MCF 10A (cell line): ENCODE measurements at regions not wholly inside any gene's neighbourhood (a gene's known extent, or its start where the extent isn't known, plus 50 kb on each side); places are given as distances from the start of the nearest gene placed in this dataset.

Experiments
- BruUV-seq: library from RNA; stranded (reverse); fragments of 400-500 nt; replicated peaks from 2 replicates; lab custom pipeline; 2021; lab: Mats Ljungman, UMichigan
- CTCF ChIA-PET: fragments of 300-600 bp; sonication (Branson Sonifier 250); formaldehyde crosslinking; extraction: SDS; loops from one replicate; lab custom pipeline; 2021; ENCODE audit warnings: antibody characterized with exemption, inconsistent platforms; lab: Yijun Ruan, JAX
- POLR2A ChIA-PET: fragments of 300-600, 350-650 bp; sonication (Branson Sonifier 250); formaldehyde crosslinking; extraction: SDS; loops from one replicate; lab custom pipeline; 2020; ENCODE audit warnings: antibody characterized with exemption, inconsistent platforms; lab: Yijun Ruan, JAX
- DNase-seq: peaks from one replicate; pipeline ENCODE4 v3.0.0-alpha.2; 2018; ENCODE audit not compliant: unreplicated experiment
- H3K27ac Mint-ChIP-seq: one replicate; pipeline ENCODE4 v1.8.0; 2022; ENCODE audit warnings: mild to moderate bottlenecking, low read depth, mixed read lengths; ENCODE audit not compliant: unreplicated experiment
- H3K27me3 Mint-ChIP-seq: one replicate; pipeline ENCODE4 v1.8.0; 2022; ENCODE audit warnings: mixed read lengths; ENCODE audit not compliant: insufficient read depth, unreplicated experiment
- H3K36me3 Mint-ChIP-seq: one replicate; pipeline ENCODE4 v1.8.0; 2022; ENCODE audit warnings: mild to moderate bottlenecking, moderate library complexity, mixed read lengths; ENCODE audit not compliant: insufficient read depth, unreplicated experiment
- H3K4me1 Mint-ChIP-seq: one replicate; pipeline ENCODE4 v1.8.0; 2022; ENCODE audit warnings: mixed read lengths; ENCODE audit not compliant: insufficient read depth, unreplicated experiment
- H3K4me3 Mint-ChIP-seq: one replicate; pipeline ENCODE4 v1.8.0; 2022; ENCODE audit warnings: mild to moderate bottlenecking, moderate library complexity, mixed read lengths; ENCODE audit not compliant: unreplicated experiment
- H3K9me3 Mint-ChIP-seq: one replicate; pipeline ENCODE4 v1.8.0; 2022; ENCODE audit warnings: mixed read lengths; ENCODE audit not compliant: unreplicated experiment
- intact Hi-C: fragments of 100-400 bp; cut with micrococcal nuclease; formaldehyde crosslinking; loops from 2 replicates; pipeline ENCODE4 v1.14.1; 2022
- TF ChIP-seq, protein P1 (sequence below): fragments of 200-600 bp; IDR thresholded peaks from one replicate; pipeline ENCODE4 v1.8.0; 2022; ENCODE audit warnings: antibody characterized with exemption, mild to moderate bottlenecking; ENCODE audit not compliant: unreplicated experiment

DNA sequence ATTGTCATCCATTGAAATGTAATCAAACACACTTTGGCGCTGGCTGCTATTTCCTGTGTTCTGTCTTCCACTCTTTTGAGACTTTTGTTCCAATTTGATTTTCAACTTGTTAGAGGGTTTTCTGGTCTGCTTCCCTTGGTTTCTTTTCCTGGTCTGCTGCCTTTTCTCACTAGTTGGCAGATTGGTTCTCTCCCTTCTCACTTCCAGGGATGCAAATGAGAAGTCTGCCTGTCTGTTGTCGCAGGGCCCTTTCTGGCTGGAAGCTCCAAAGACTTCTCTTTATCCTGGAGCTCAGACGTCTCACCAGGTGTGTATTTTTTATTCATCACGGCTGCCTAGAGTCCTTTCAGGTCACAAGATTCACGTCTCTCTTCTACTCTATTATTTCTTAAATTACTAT is 84.0 kb downstream of the RPS6KA4 start:
- POLR2A ChIA-PET: no interaction called here
- BruUV-seq: no TSS peak
- intact Hi-C loops: no loop called here
- no peak for DNase-seq
- Mint-ChIP-seq H3K27me3 (peaks cover 41% of the 10 kb centered on the region), H3K9me3 (no peaks in the 10 kb centered on the region), H3K4me3 (no peak overlapping the region), H3K36me3 (no peaks in the 10 kb centered on the region), H3K4me1 (no peaks in the 10 kb centered on the region), H3K27ac (no peak overlapping the region)
- CTCF ChIA-PET: interaction anchor here (1.0 kb wide), 1 partner anchor 9 kb away, joined by 3 read pairs; no protein-coding TSS in a partner anchor
- TF ChIP-seq, protein P1, sequence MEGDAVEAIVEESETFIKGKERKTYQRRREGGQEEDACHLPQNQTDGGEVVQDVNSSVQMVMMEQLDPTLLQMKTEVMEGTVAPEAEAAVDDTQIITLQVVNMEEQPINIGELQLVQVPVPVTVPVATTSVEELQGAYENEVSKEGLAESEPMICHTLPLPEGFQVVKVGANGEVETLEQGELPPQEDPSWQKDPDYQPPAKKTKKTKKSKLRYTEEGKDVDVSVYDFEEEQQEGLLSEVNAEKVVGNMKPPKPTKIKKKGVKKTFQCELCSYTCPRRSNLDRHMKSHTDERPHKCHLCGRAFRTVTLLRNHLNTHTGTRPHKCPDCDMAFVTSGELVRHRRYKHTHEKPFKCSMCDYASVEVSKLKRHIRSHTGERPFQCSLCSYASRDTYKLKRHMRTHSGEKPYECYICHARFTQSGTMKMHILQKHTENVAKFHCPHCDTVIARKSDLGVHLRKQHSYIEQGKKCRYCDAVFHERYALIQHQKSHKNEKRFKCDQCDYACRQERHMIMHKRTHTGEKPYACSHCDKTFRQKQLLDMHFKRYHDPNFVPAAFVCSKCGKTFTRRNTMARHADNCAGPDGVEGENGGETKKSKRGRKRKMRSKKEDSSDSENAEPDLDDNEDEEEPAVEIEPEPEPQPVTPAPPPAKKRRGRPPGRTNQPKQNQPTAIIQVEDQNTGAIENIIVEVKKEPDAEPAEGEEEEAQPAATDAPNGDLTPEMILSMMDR: no peak

DNA sequence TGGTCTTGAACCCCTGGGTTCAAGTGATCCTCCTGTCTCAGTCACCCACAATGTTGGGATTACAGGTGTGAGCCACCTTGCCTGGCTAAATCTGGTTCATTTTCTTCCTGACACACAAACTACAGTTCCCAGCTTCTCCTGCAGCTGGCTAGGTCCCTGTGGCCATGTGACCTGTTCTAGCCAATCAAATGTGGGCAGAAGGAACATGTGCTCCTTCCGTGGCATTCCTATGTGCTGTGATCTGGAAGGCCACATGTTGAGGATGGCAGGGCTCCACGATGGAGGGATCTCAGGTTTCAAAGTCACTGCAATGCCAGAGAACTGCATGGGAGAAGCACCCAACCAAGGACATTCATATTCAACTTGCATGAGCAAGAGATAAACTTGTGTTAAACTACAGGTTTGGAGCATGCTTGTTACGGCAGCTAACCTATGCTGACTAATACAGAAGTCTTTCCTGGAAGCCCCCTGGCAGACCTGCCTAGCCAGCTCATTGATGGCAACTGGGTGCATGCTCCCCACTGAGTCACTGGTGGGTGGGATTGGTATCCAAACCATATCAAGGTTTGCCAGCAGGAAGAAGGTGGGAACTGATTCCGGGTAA is 86.0 kb downstream of the RPS6KA4 start:
- intact Hi-C loops: no loop called here
- Mint-ChIP-seq H3K4me1 (peaks cover 7% of the 10 kb centered on the region), H3K9me3 (no peaks in the 10 kb centered on the region), H3K4me3 (no peak overlapping the region), H3K27ac (no peak overlapping the region), H3K27me3 (peaks cover 57% of the 10 kb centered on the region), H3K36me3 (no peaks in the 10 kb centered on the region)
- ChIA-PET POLR2A (interaction anchor here (0.6 kb wide), 1 partner anchor 368 kb away, joined by 3 read pairs; no protein-coding TSS in a partner anchor), CTCF (interaction anchor here (0.6 to 2.3 kb wide), 6 partner anchors 8 to 227 kb away, joined by 3 to 12 read pairs (median 4); no protein-coding TSS in a partner anchor)
- TF ChIP-seq, protein P1: no peak
- no TSS peak for BruUV-seq
- DNase-seq: peak; percentile 25

DNA sequence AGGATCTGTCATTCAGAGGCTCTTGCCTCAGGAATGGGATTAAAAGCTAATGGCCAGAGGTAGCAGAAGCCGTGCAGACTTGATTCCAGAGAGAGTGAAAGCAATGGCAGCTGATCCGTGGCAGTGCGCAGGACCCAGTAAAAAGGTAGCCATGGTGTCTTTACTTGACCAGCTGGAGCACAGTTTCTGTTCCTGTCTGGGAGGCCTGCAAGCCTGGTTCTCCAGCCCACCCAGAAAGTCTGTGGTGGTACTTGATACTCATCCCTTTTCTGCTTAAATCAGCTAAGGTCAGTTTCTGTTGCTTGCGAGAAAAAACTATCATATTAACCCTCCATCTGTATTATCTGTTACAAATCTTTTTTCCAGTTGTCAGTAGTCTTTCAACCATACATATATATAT is 86.7 kb downstream of the RPS6KA4 start:
- peaks cover 7% of the 10 kb centered on the region for H3K4me1 Mint-ChIP-seq
- intact Hi-C loops: no loop called here
- H3K27ac Mint-ChIP-seq: no peak overlapping the region
- BruUV-seq: no TSS peak
- POLR2A ChIA-PET: no interaction called here
- no peak overlapping the region for H3K4me3 Mint-ChIP-seq
- DNase-seq: no peak
- H3K36me3 Mint-ChIP-seq: no peaks in the 10 kb centered on the region
- peaks cover 64% of the 10 kb centered on the region for H3K27me3 Mint-ChIP-seq
- CTCF ChIA-PET: interaction anchor here (0.8 to 2.3 kb wide), 6 partner anchors 9 to 226 kb away, joined by 3 to 12 read pairs (median 4); no protein-coding TSS in a partner anchor
- no peaks in the 10 kb centered on the region for H3K9me3 Mint-ChIP-seq
- TF ChIP-seq, protein P1: no peak

DNA sequence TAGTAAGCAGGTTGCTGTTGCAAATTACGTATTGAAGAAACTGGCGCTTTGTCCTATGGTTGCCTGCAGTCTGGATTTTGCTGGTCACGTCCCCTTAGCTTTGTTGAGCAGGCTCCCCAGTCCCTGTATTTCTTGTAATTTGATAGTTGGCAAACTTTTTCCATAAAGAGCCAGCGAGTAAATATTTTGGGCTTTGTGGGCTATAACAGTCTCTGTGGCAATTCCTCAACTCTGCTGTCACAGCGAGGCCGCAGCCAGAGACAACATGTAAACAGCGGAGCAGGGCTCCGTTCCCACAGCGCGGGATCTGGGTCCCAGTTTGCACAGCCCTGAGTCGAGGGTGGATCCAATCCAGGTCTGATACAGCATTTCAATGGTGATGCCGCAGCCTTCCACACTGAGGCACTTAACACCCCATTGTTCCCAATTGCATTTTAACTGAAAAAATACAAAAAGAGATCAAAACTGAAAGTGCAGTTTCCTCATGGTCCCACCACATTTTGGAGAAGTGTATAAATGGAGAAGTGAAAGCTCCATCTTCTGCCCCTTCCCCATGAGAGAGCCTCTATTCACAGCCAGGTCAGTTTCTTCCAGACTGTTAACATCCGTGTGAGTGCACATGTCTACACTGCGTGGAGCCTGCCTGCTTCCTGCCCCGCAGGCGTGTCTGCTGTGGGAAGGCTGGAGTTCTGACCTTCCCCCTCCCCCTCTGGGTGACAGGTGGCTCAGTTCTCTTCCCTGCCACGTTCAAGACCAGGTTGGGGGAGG is 89.1 kb downstream of the RPS6KA4 start:
- POLR2A ChIA-PET: interaction anchor here (0.9 to 1.3 kb wide), 2 partner anchors 205 to 227 kb away, joined by 3 read pairs; no protein-coding TSS in a partner anchor
- H3K27ac Mint-ChIP-seq: no peak overlapping the region
- BruUV-seq: no TSS peak

More for the DNA sequence above, 89.1 kb downstream of the RPS6KA4 start:
- Mint-ChIP-seq H3K4me1 (peaks cover 7% of the 10 kb centered on the region), H3K27me3 (peaks cover 51% of the 10 kb centered on the region), H3K9me3 (no peaks in the 10 kb centered on the region), H3K4me3 (no peak overlapping the region), H3K36me3 (no peaks in the 10 kb centered on the region)
- intact Hi-C loops: no loop called here
- no peak for DNase-seq
- CTCF ChIA-PET: interaction anchor here (0.5 to 9.3 kb wide), 30 partner anchors 10 to 693 kb away, joined by 3 to 167 read pairs (median 5); no protein-coding TSS in a partner anchor
- TF ChIP-seq, protein P1: no peak
